HG03135 (cell line): ENCODE measurements at regions not wholly inside any gene's neighbourhood (a gene's known extent, or its start where the extent isn't known, plus 50 kb on each side); places are given as distances from the start of the nearest gene placed in this dataset.

ENCODE experiments used
- ATAC-seq: cut with Tn5 transposase; IDR thresholded peaks from one replicate; pipeline ENCODE4 v1.9.1; 2021; ENCODE audit warnings: mild to moderate bottlenecking, moderate library complexity; ENCODE audit not compliant: unreplicated experiment

DNA sequence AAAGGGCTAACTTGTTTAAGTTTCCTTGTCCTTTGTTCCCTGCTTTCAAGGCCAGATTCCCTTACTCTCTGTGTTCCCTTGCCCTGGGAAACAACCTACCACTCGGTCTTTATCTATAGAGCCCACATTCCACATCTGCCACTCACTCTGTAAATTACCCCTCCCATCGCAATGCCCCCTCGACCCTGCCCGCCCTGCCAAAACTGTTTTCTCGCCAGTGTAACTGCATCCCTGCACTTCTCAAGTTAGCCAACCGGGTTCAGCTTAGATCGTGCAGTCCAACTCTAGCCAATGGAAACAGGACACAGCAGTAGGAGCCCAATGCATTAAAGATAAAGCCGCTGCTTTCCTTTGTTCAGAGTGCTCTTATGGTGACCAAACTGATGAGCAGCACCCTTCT, 263.6 kb downstream of the TBL1XR1 start:
- ATAC-seq, result no peak

DNA sequence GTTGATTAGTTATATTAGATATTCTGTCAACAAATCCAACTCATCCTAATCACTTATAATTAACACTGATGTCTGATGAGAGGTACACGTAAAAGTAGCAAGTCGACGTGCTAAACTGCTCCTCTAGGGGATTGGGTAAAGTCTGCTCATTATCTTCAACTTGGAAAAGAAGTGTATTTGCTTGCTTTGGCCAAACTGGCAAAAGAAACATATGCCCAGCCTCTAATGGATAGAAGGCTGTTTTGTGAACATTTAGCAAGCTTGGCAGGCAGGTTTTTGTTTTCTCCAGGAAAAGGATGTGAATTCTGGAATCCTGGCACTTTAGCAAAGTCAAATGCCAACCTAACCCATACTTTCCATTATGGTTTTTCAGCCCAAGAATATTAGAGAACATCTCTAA, 264.8 kb downstream of the TBL1XR1 start:
- no peak for ATAC-seq

DNA sequence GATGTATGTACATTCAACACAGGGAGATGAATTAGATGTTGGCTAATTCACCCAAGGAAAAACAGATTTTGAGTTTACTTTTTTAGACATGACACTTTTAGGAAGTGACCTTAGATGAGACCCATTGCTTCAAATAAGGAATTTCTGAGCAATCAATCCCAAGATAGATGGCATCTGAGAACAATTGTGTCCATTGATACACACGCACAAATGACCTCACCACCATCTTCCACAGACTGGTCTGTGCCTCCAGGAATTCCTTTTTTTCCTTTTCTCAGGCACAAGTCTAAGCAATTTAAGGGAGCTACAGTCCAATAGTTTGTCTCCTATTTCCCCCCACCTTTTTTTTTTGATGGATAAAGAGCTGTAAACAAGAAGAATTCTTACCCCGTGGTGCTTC, 265.3 kb downstream of the TBL1XR1 start:
- no peak for ATAC-seq

- no peak for ATAC-seq
Observed at GRCh38 chr3:176930942-176931341, 266.3 kb downstream of the TBL1XR1 start.

DNA sequence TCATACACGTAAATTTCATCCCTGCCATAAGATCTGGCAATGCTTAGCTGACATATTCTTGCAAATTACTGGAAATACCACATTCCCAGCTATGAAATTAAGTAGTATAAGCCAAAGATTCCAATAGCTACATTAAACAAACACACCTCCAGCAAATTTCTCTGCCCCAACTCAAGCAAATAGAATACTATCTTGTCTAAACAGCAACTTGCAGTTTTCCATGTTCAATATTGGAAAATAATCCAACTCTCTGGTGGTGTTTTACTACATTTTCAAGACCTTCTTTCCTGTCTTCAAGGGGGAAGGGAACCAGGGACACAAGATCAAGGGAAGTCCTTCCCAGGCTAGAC, 268.7 kb downstream of the TBL1XR1 start:
- ATAC-seq, result no peak

DNA sequence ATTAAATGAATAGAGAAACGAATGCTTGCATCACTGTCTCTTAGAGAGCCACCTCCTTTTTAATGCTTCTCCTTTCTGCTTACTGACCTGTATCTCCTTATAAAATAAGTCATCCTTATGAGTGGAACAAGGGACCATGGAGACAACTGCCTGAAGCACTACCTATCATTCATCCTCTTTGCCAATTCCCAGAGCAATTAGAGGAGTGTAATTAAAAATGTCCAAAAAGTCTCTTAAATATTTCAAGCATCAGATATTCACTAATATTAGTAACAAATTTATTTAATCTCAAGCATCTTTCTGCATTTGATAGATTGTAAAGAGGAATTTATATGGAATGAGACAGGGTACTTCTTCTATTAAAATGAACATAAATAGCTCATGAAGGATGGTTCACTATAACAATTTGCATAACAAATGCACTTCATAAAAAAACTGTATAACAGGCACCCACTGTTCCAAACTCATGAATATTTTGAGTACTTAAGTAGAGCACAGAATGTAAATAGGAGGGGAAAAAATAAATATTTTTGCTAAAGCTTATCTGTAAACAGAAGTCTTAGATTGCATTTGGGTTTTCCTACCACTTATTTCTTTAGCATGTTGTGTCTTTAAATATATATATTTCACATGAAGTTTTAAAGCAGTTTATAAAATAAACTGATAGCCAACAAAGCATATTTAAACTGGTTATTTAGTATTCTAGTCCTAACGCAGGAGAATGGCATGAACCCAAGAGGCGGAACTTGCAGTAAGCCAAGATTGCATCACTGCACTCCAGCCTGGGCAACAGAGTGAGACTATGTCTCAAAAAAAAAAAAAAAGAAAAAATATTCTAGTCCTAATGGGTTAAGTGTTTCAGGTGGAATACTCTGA, 269.3 kb downstream of the TBL1XR1 start:
- no peak for ATAC-seq

- ATAC-seq, result no peak
Observed at GRCh38 chr3:176927280-176927679, 270.0 kb downstream of the TBL1XR1 start.

DNA sequence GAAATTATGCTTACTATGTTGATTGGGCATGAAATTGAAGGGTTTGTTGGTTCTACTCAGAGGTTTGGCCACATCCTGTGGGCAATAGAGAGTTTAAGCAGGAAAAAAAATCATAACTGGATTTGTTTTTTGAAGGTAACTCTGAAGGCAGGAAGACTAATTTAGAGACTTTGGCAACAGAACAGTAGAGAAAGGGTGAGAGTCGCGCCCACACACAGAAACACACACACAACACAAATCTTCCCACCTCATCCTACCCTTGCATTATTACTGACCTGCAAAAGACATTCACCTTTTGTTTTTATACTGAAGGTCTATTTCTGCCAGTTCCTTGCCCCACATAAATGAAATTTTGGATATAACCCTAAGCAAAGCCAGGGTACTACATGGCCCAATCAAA, 270.6 kb downstream of the TBL1XR1 start:
- no peak for ATAC-seq

- no peak for ATAC-seq
Observed at GRCh38 chr3:176926034-176926433, 271.2 kb downstream of the TBL1XR1 start.

GRCh38 chr3:176920766-176921160, 276.5 kb downstream of the TBL1XR1 start:
- ATAC-seq, result no peak

DNA sequence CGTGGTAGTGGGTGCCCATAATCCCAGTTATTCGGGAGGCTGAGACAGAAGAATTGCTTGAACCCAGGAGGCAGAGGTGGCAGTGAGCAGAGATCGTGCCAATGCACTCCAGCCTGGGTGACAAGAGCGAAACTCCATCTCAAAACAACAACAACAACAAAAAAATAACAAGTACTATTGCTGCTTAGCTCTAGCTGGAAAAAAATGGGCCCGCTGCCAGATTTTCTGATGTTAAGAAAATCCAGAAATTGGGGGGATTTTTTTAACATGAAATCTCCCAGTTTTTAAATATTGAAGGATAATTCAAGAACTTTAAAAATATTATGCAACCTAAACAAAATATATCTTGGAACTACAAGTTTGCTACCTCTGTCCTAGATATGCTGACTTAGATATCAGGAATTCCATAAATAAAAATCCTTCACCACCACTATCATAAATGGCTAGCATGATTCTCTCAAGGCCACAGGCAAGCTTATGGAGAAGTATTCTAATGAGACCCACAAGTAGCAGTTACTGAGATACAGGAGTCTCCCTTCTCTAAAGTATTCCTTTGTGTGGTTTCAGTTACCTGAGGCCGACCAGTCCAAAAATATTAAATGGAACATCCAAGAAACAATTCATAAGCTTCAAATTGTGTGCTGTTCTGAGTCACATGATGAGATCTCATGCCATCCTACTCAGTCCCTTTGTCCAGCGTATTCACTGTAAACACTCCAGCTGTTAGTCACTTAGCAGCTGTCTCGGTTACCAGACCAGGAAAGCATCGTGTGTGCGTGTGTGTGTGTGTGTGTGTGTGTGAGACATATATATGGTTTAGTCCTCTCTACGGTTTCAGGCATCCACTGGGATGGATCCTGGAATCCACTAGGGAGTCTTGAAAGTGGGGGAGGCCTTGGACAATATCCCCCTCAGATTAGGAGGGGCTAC, 277.2 kb downstream of the TBL1XR1 start:
- ATAC-seq, result no peak

DNA sequence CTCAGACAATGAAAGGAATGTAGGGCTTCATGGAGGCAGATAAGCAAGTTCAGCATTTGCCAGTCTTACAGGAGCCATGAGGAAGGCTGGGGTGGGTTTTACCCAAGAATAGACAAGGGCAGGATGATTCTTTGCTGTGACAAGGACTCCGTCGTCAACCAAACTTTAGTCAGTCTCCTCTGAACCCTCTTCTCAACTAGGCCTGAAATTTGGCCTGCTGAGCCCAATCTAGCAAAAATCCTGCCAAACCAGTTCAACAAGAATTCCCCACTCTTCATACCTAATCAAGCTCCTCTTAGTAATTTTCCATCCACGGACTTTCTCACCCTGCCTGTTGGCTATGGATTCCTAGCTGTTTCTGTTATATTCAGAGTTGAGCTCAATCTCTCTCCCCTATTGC, 280.5 kb downstream of the TBL1XR1 start:
- ATAC-seq, result no peak

GRCh38 chr3:176914764-176915163, 282.5 kb downstream of the TBL1XR1 start:
- no peak for ATAC-seq

- no peak for ATAC-seq
Observed at GRCh38 chr3:176911579-176911978, 285.7 kb downstream of the TBL1XR1 start.

DNA sequence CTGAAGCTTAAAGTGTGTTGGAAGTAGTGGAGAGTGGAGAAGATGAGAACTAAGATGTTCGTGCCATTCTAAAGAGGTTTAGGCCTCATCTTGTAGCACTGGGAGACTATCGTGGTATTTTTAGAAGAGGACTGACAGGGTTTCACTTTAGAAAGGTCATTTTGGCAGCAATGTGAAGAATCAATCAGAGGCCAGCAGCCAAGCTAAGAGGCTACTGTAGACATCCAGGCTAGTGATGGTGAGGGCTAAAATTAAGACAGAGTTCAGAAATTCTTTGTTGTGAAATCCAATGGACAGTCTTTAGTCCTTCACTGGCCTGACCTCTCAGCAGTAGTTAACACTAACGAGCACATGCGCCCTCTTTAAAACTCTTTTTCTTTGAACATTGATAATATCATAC, 288.2 kb downstream of the TBL1XR1 start:
- no peak for ATAC-seq

- no peak for ATAC-seq
Observed at GRCh38 chr3:176906046-176906905, 291.0 kb downstream of the TBL1XR1 start.

- ATAC-seq, result no peak
Observed at GRCh38 chr3:176905331-176905730, 292.0 kb downstream of the TBL1XR1 start.

- no peak for ATAC-seq
Observed at GRCh38 chr3:176904506-176904905, 292.8 kb downstream of the TBL1XR1 start.

- ATAC-seq, result no peak
Observed at GRCh38 chr3:176896640-176897039, 300.6 kb downstream of the TBL1XR1 start.

DNA sequence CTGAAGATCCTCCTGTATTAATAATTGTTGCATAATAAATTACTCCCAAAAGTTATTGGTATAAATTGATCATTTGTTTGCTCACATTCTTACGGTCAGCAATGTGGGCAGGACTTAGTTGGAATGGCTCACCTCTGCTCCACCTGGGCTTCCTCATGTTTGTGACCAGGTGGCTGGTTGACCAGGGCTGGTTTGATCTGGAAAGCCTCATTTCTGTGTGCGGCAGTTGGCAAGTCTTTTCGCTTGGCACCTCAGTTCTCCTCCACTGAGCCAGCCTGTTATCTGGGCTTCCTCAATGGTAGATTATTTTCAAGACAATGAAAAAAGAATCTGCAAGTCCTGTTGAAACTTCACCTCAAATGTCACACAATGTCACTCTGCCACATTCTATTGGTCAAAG, 301.1 kb downstream of the TBL1XR1 start:
- no peak for ATAC-seq

DNA sequence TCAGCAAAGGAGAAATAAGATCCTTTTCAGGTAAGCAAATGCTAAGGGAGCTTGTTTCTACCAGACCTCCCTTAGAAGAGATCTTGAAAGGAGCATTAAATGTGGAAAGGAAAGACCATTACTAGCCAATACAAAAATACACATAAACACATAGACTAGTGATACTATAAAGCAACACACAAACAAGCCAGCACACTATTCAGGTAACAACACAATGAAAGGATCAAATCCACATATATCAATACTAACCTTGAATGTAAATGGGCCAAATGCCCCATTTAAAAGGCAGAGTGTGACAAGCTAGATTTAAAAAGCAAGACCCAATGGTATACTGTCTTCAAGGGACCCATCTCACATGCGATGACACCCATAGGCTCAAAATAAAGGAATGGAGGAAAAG, 317.6 kb downstream of the TBL1XR1 start:
- no peak for ATAC-seq
